ENCODE measurements at regions not wholly inside any gene's neighbourhood (a gene's known extent, or its start where the extent isn't known, plus 50 kb on each side); places are given as distances from the start of the nearest gene placed in this dataset.

GRCh38 chr10:6985644-6986043 lies 405.6 kb upstream of the PRKCQ start:
- TF ChIP-seq CTCF (IDR thresholded peaks at IDR 0.05) (no peak), POLR2A (IDR thresholded peaks at IDR 0.05) (no peak)
